Loucy (cell line): ENCODE measurements at regions not wholly inside any gene's neighbourhood (a gene's known extent, or its start where the extent isn't known, plus 50 kb on each side); places are given as distances from the start of the nearest gene placed in this dataset.

Experiments used
- H2AFZ ChIP-seq: fragments of 200-600 bp; sonication (generic); 2 replicates; pipeline ENCODE4 v1.6.0; 2016; ENCODE audit warnings: antibody characterized with exemption, mild to moderate bottlenecking, low read length, moderate library complexity
- H3F3A ChIP-seq: fragments of 200-600 bp; 2 replicates; pipeline ENCODE4 v1.6.0; 2016; ENCODE audit warnings: antibody characterized with exemption, low read depth, mild to moderate bottlenecking
- H3K27me3 ChIP-seq: fragments of 200-600 bp; sonication (generic); 2 replicates; pipeline ENCODE4 v1.6.1; 2014; ENCODE audit warnings: low read length, mild to moderate bottlenecking; ENCODE audit not compliant: insufficient read depth, poor library complexity, severe bottlenecking
- H3K36me3 ChIP-seq: fragments of 200-600 bp; sonication (generic); 2 replicates; pipeline ENCODE4 v1.6.1; 2016; ENCODE audit warnings: low read length; ENCODE audit not compliant: insufficient read depth
- H3K4me1 ChIP-seq: fragments of 200-600 bp; sonication (generic); 2 replicates; pipeline ENCODE4 v1.5.1; 2014; ENCODE audit warnings: low read length, mild to moderate bottlenecking; ENCODE audit not compliant: insufficient read depth, poor library complexity, severe bottlenecking
- H3K4me2 ChIP-seq: fragments of 200-600 bp; sonication (generic); 2 replicates; pipeline ENCODE4 v1.6.0; 2014; ENCODE audit warnings: antibody characterized with exemption, low read length, low read depth, mild to moderate bottlenecking; ENCODE audit not compliant: poor library complexity, severe bottlenecking
- H3K4me3 ChIP-seq: fragments of 200-600 bp; sonication (generic); 2 replicates; pipeline ENCODE4 v1.5.1; 2014; ENCODE audit warnings: low read length, mild to moderate bottlenecking, mixed read lengths; ENCODE audit not compliant: poor library complexity, severe bottlenecking
- H3K79me2 ChIP-seq: fragments of 200-600 bp; sonication (generic); 2 replicates; pipeline ENCODE4 v1.6.1; 2014; ENCODE audit warnings: low read length; ENCODE audit not compliant: insufficient read depth
- H3K9ac ChIP-seq: fragments of 200-600 bp; sonication (generic); 2 replicates; pipeline ENCODE4 v1.6.0; 2014; ENCODE audit warnings: mild to moderate bottlenecking, low read depth, low read length, moderate library complexity; ENCODE audit not compliant: poor library complexity, severe bottlenecking
- H3K9me2 ChIP-seq: fragments of 200-600 bp; sonication (generic); replicated peaks from 2 replicates; pipeline ENCODE4 v1.6.1; 2016; ENCODE audit warnings: low read depth, low read length, mixed read lengths
- H3K9me3 ChIP-seq: fragments of 200-600 bp; sonication (generic); 2 replicates; pipeline ENCODE4 v1.6.1; 2014; ENCODE audit warnings: mild to moderate bottlenecking, antibody characterized with exemption, low read length, low read depth; ENCODE audit not compliant: insufficient read depth
- H4K20me1 ChIP-seq: fragments of 200-600 bp; sonication (generic); 2 replicates; pipeline ENCODE4 v1.6.0; 2014; ENCODE audit warnings: antibody characterized with exemption, low read length, mild to moderate bottlenecking; ENCODE audit not compliant: insufficient read depth, poor library complexity, severe bottlenecking
- EZH2phosphoT487 ChIP-seq: fragments of 200-600 bp; IDR thresholded peaks from 2 replicates; pipeline ENCODE4 v1.6.1; 2018; ENCODE audit warnings: antibody characterized with exemption, mild to moderate bottlenecking, moderate library complexity, borderline replicate concordance
- TF ChIP-seq, protein P1 (sequence below): fragments of 200-600 bp; sonication (generic); conservative IDR thresholded peaks from 2 replicates; pipeline ENCODE4 v1.5.1; 2014; ENCODE audit warnings: mild to moderate bottlenecking, antibody characterized with exemption, low read length

DNA sequence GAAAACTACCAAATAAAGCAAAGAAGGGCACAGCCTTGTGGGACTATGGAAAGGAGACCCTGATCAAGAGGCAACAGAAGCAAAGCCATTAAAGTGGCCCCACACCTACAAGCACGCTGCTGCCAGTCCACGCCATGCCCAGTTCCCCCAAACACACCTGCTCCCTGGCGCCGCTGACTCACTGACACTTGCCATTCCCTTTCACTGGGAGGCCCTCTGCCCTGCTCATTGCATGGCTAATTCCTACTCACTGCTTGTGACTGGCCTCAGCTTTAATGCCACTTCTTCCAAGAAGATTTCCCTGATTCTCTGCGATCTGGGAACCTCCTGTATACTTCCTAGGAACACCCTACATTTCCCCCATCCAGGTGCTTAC, 71.2 kb upstream of the TAF1L start:
- H3K4me2 ChIP-seq = no peak overlapping the region
- H3K4me3 ChIP-seq = no peak overlapping the region
- H3K9ac ChIP-seq = no peak overlapping the region
- no peaks in the 10 kb centered on the region for H3K9me3 ChIP-seq
- no peaks in the 10 kb centered on the region for H3K79me2 ChIP-seq
- H4K20me1 ChIP-seq = no peaks in the 10 kb centered on the region
- H2AFZ ChIP-seq = no peak overlapping the region
- no peaks in the 10 kb centered on the region for H3K4me1 ChIP-seq
- no peaks in the 10 kb centered on the region for H3K27me3 ChIP-seq
- no peaks in the 10 kb centered on the region for H3F3A ChIP-seq
- H3K36me3 ChIP-seq = no peaks in the 10 kb centered on the region
- TF ChIP-seq EZH2phosphoT487 = no peak
- TF ChIP-seq, protein P1, sequence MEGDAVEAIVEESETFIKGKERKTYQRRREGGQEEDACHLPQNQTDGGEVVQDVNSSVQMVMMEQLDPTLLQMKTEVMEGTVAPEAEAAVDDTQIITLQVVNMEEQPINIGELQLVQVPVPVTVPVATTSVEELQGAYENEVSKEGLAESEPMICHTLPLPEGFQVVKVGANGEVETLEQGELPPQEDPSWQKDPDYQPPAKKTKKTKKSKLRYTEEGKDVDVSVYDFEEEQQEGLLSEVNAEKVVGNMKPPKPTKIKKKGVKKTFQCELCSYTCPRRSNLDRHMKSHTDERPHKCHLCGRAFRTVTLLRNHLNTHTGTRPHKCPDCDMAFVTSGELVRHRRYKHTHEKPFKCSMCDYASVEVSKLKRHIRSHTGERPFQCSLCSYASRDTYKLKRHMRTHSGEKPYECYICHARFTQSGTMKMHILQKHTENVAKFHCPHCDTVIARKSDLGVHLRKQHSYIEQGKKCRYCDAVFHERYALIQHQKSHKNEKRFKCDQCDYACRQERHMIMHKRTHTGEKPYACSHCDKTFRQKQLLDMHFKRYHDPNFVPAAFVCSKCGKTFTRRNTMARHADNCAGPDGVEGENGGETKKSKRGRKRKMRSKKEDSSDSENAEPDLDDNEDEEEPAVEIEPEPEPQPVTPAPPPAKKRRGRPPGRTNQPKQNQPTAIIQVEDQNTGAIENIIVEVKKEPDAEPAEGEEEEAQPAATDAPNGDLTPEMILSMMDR = no peak
- H3K9me2 ChIP-seq = no peaks in the 10 kb centered on the region

DNA sequence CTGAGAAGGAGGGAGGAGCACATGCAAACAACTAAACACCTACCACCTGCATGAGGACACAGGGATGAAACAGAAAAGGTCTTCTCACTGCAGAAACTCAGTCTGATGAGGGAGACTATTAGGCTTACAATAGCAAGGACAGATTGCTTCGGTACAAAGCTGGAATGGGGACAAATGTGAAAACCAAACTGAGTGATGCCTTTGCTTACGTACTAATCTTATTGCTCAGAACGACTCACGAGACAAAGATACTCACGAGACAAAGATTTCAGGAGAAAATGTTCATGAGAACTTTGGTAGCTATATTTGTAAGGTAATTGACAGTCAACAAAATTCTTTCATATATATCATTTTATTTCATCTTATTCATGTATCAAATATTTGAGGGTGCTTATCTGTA, 71.9 kb upstream of the TAF1L start:
- no peaks in the 10 kb centered on the region for H3K79me2 ChIP-seq
- H3K9ac ChIP-seq = no peak overlapping the region
- no peaks in the 10 kb centered on the region for H3K4me1 ChIP-seq
- no peaks in the 10 kb centered on the region for H3K9me2 ChIP-seq
- no peaks in the 10 kb centered on the region for H4K20me1 ChIP-seq
- H3F3A ChIP-seq = no peaks in the 10 kb centered on the region
- H3K4me2 ChIP-seq = no peak overlapping the region
- H2AFZ ChIP-seq = no peak overlapping the region
- no peaks in the 10 kb centered on the region for H3K9me3 ChIP-seq
- H3K4me3 ChIP-seq = no peak overlapping the region
- TF ChIP-seq EZH2phosphoT487 = no peak
- TF ChIP-seq, protein P1 = no peak
- H3K27me3 ChIP-seq = no peaks in the 10 kb centered on the region
- H3K36me3 ChIP-seq = no peaks in the 10 kb centered on the region

DNA sequence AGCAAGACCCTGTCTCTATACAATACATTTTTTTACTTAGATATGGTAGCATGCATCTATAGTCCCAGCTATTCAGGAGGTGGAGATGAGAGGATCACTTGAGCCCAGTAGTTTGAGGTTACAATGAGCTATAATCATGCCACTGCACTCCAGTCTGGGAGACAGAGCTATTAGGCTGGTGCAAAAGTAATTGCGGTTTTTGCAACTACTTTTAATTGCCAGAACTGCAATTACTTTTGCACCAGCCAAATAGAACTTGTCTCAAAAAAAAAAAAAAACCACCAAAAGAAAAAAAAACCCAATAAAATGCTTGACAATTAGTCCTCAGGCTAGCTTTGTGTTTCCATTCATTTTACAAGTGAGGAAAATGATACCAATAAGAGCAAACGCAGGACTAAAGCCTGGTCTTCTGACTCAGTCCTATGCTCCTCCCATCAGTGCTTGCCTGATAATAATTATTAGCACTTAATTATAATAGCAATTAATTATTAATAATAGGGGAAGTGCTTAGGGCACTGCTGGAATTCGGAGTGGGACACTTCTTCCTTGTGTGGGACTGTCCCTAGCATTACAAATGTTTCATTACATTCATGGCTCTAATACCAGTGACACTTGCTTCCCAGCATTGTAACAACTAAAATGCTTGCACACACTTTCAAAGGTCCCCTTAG, 73.1 kb upstream of the TAF1L start:
- TF ChIP-seq, protein P1 = no peak
- TF ChIP-seq EZH2phosphoT487 = no peak
- Histone ChIP-seq H3K4me3 (no peak overlapping the region), H3K9me3 (no peaks in the 10 kb centered on the region), H3F3A (no peaks in the 10 kb centered on the region), H4K20me1 (no peaks in the 10 kb centered on the region), H3K36me3 (no peaks in the 10 kb centered on the region), H3K9ac (no peak overlapping the region), H3K27me3 (no peaks in the 10 kb centered on the region), H2AFZ (no peak overlapping the region), H3K79me2 (no peaks in the 10 kb centered on the region), H3K9me2 (no peaks in the 10 kb centered on the region), H3K4me2 (no peak overlapping the region), H3K4me1 (no peaks in the 10 kb centered on the region)
